Spleen (tissue), 11 donors: ENCODE measurements at regions not wholly inside any gene's neighbourhood (a gene's known extent, or its start where the extent isn't known, plus 50 kb on each side); places are given as distances from the start of the nearest gene placed in this dataset.

Experiments used
- DNase-seq: peaks from one replicate; pipeline ENCODE4 v3.0.0-alpha.2; 2020
- H3K27ac ChIP-seq, 8 donors: fragments of 200-600 bp; sonication (generic) in 7 of 8; 1 replicate in 4 of 8; 2 replicates in 4 of 8; pipeline versions ENCODE4 v1.5.0 to v1.8.0; 2016 to 2021; ENCODE audit warnings: inconsistent platforms in 4 of 8, mild to moderate bottlenecking in 4 of 8, moderate library complexity in 1 of 8
- H3K27me3 ChIP-seq, 7 donors: fragments of 200-600 bp; sonication (generic) in 6 of 7; replicated peaks in 1 of 7; 1 replicate in 4 of 7; 2 replicates in 3 of 7; pipeline versions ENCODE4 v1.5.0 to v1.8.0; 2016 to 2021; ENCODE audit warnings: inconsistent platforms in 3 of 7, mild to moderate bottlenecking in 1 of 7
- H3K36me3 ChIP-seq, 6 donors: fragments of 200-600 bp; sonication (generic) in 5 of 6; 1 replicate in 4 of 6; 2 replicates in 2 of 6; pipeline versions ENCODE4 v1.5.0 to v1.8.0; 2016 to 2021; ENCODE audit warnings: inconsistent platforms in 2 of 6
- H3K4me1 ChIP-seq, 6 donors: fragments of 200-600 bp; sonication (generic) in 5 of 6; 1 replicate in 3 of 6; 2 replicates in 3 of 6; pipeline versions ENCODE4 v1.5.0 to v1.8.0; 2016 to 2021; ENCODE audit warnings: inconsistent platforms in 3 of 6
- H3K4me3 ChIP-seq, 8 donors: fragments of 200-600 bp; sonication (generic) in 7 of 8; 1 replicate in 4 of 8; 2 replicates in 4 of 8; pipeline versions ENCODE4 v1.5.0 to v1.8.0; 2016 to 2021; ENCODE audit warnings: inconsistent platforms in 4 of 8, mild to moderate bottlenecking in 4 of 8, moderate library complexity in 2 of 8
- H3K9me3 ChIP-seq, 8 donors: fragments of 200-600 bp; sonication (generic) in 7 of 8; 1 replicate in 4 of 8; 2 replicates in 4 of 8; pipeline versions ENCODE4 v1.5.0 to v1.8.0; 2016 to 2021; ENCODE audit warnings: inconsistent platforms in 4 of 8
- CTCF ChIP-seq, 11 experiments: fragments of 200-600 bp in 7 of 11; fragments of 450-650 bp in 4 of 11; sonication (generic) in 4 of 11; IDR thresholded peaks in 8 of 11; conservative IDR thresholded peaks in 3 of 11; 1 replicate in 7 of 11; 2 replicates in 4 of 11; pipeline versions ENCODE4 v1.4.0 to v1.8.0; 2016 to 2021; ENCODE audit warnings: antibody characterized with exemption in 11 of 11, inconsistent platforms in 4 of 11, mild to moderate bottlenecking in 1 of 11
- POLR2A ChIP-seq, 3 donors: fragments of 450-650 bp; IDR thresholded peaks; one replicate each; pipeline ENCODE4 v1.5.1; 2017; ENCODE audit warnings: antibody characterized with exemption in 3 of 3, mild to moderate bottlenecking in 1 of 3
- POLR2AphosphoS5 ChIP-seq, 3 donors: sonication (generic); formaldehyde crosslinking; IDR thresholded peaks; one replicate each; pipeline ENCODE4 v1.5.1; 2017; ENCODE audit warnings: antibody characterized with exemption in 3 of 3
- WGBS, 5 donors: extraction: QIAGEN DNeasy Blood & Tissue Kit in 3 of 5; methylation state at CpG; one replicate each; pipeline versions ENCODE4 v1.1.5 to v1.1.7; 2013 to 2018; 5-methylcytosine and 5-hydroxymethylcytosine counted together
- intact Hi-C: fragments of 100-400 bp; cut with DNase I; formaldehyde crosslinking; loops from one replicate; pipeline ENCODE4 v1.15.0; 2023; ENCODE audit warnings: low total_unique reads
- donor health status: healthy with polysubstance abuse.
- donor health status: DM: no; HTN: no; CAD: no; lungs with moderate emphysema.
- donor health status: DM: no; HTN: no; CAD: no.
- donor health status: Bipolar disorder and iron deficiency.
- donor health status: healthy.
- donor health status: DM: no; HTN: no; CAD: no.
- donor health status: DM: yes; HTN: yes; CAD: no.

GRCh38 chr1:60930130-60930529, 152.2 kb upstream of the NFIA start:
- Histone ChIP-seq H3K4me3 (no peak overlapping the region), H3K36me3 (no peaks in the 10 kb centered on the region), H3K9me3 (no peaks in the 10 kb centered on the region), H3K27ac (no peak overlapping the region), H3K4me1 (peaks cover 0 to 4% (median 0%) of the 10 kb centered on the region in 6 donors), H3K27me3 (no peaks in the 10 kb centered on the region)
- no peak for TF ChIP-seq CTCF (IDR thresholded peaks at IDR 0.05 in 8 of 11, conservative IDR thresholded peaks at IDR 0.05 in 3 of 11)
- TF ChIP-seq POLR2A (IDR thresholded peaks at IDR 0.05) = no peak
- TF ChIP-seq POLR2AphosphoS5 (IDR thresholded peaks at IDR 0.05) = no peak
- intact Hi-C loops = no loop called here
- WGBS, 5 donors = 92 to 98% (median 95%) methylated on average over 3 of the region's 3 CpGs
- DNase-seq = no peak

DNA sequence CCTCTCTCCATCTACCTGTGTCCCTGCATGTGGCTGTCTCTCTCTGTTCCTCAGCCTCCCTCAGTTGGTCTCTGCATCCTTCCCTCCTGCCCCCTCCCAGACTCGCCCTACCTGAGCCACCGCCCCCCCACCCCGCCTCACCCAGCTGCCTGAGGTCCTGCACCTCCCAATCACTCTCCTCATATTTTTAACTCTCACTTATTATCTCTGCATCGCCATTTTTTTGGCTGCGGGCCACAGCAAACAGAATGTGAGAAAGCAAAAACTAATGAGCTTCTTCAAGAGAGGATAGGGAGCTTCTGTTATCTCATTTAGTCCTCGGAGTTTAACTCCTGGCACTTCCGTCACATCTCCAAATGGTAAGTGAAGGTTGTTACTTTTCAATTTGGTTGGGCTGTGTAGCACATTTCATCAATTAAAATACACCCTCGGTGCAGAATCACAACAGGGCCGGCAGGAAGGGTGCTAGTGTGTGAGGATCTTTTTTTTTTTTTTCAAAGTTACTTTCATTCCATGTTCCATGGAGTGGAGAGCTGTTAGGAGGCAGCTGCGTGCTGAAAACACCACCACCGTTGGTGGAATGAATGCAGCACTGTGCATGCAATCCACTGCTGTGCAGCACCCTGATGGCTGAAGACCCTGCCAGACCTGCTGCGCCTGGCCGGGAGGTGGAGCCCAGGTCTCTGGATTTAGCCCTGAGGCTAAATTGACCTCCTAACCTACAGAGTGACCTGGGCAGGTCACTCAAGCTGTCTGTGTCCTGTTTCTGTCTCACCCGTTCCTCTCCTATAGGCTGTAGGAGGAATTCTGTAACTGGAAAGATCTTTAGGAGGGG, 157.2 kb upstream of the NFIA start:
- Histone ChIP-seq H3K27me3 (no peaks in the 10 kb centered on the region), H3K4me1 (peaks cover 0 to 29% (median 16%) of the 10 kb centered on the region in 6 donors), H3K36me3 (no peaks in the 10 kb centered on the region), H3K9me3 (no peaks in the 10 kb centered on the region), H3K27ac (no peak overlapping the region), H3K4me3 (no peak overlapping the region)
- TF ChIP-seq POLR2A (IDR thresholded peaks at IDR 0.05) (no peak), CTCF (IDR thresholded peaks at IDR 0.05 in 8 of 11, conservative IDR thresholded peaks at IDR 0.05 in 3 of 11) (no peak), POLR2AphosphoS5 (IDR thresholded peaks at IDR 0.05) (no peak)
- 74 to 82% (median 80%) methylated on average over 13 to 14 of the region's 14 CpGs for WGBS, 5 donors
- intact Hi-C loops = no loop called here
- DNase-seq = no peak

DNA sequence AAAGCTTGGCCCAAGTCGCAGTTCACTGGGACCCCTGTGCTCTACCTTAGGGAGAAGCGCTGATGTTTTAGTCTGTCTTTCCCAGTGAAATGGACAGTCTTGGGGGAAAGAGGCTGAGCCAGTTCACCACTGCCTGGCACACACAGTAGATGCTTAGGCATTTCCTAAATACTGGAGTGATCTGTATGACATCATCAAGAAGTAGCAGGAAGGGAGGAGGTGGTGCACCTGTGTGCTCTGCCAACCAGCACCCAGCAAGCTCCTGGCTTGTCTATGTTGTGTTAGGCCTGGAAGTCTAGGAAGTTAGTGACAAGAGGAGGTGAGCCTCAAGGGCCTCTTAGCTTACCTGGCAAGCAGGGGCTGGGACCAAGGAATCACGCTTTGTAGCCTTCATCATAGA, 158.2 kb upstream of the NFIA start:
- WGBS, 5 donors = 79 to 93% (median 91%) methylated on average over 3 of the region's 3 CpGs
- Histone ChIP-seq H3K27ac (peak overlapping the region in 1 of 8 donors; percentile 16), H3K9me3 (no peaks in the 10 kb centered on the region), H3K36me3 (no peaks in the 10 kb centered on the region), H3K27me3 (no peaks in the 10 kb centered on the region), H3K4me1 (peaks cover 0 to 29% (median 16%) of the 10 kb centered on the region in 6 donors), H3K4me3 (no peak overlapping the region)
- no peak for DNase-seq
- TF ChIP-seq CTCF (IDR thresholded peaks at IDR 0.05 in 8 of 11, conservative IDR thresholded peaks at IDR 0.05 in 3 of 11) = no peak
- no peak for TF ChIP-seq POLR2A (IDR thresholded peaks at IDR 0.05)
- no peak for TF ChIP-seq POLR2AphosphoS5 (IDR thresholded peaks at IDR 0.05)
- intact Hi-C loops = no loop called here

- Histone ChIP-seq H3K27me3 (no peaks in the 10 kb centered on the region), H3K9me3 (no peaks in the 10 kb centered on the region), H3K27ac (peak overlapping the region in 1 of 8 donors; percentile 16), H3K4me1 (peaks cover 0 to 29% (median 16%) of the 10 kb centered on the region in 6 donors), H3K36me3 (no peaks in the 10 kb centered on the region), H3K4me3 (no peak overlapping the region)
- DNase-seq = no peak
- WGBS, 5 donors = 36 to 52% (median 43%) methylated on average over 5 of the region's 5 CpGs
- TF ChIP-seq CTCF (IDR thresholded peaks at IDR 0.05 in 8 of 11, conservative IDR thresholded peaks at IDR 0.05 in 3 of 11) (no peak), POLR2AphosphoS5 (IDR thresholded peaks at IDR 0.05) (no peak), POLR2A (IDR thresholded peaks at IDR 0.05) (no peak)
- intact Hi-C loops = no loop called here
Measured at GRCh38 chr1:60923389-60924087, 158.8 kb upstream of the NFIA start.
